GM18909 (cell line): ENCODE measurements at regions not wholly inside any gene's neighbourhood (a gene's known extent, or its start where the extent isn't known, plus 50 kb on each side); places are given as distances from the start of the nearest gene placed in this dataset.
"Not testable (repeated sequence)": the region's sequence is repeated elsewhere in the genome, so short reads cannot be mapped to it uniquely, and the experiment has no call there.

Experiments
- ATAC-seq: cut with Tn5 transposase; IDR thresholded peaks from one replicate; pipeline ENCODE4 v1.9.1; 2021; ENCODE audit warnings: mild to moderate bottlenecking; ENCODE audit not compliant: unreplicated experiment, poor library complexity

DNA sequence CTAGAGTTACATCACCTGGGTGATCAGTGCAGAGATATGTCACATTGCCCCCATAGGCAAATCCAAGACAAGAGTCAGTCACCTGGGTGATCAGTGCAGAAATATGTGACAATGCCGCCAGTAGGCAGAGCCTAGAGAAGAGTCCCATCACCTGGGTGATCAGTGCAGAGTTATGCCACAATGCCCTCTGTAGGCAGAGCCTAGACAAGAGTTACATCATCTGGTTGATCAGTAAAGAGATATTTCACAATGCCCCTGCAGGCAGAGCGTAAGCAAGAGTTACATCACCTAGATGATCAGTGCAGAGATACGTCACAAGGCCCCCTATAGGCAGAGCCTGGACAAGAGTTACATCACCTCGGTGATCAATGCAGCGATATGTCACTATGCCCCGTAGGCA is 63.3 kb upstream of the FRG2B start:
- ATAC-seq = not testable (repeated sequence)

DNA sequence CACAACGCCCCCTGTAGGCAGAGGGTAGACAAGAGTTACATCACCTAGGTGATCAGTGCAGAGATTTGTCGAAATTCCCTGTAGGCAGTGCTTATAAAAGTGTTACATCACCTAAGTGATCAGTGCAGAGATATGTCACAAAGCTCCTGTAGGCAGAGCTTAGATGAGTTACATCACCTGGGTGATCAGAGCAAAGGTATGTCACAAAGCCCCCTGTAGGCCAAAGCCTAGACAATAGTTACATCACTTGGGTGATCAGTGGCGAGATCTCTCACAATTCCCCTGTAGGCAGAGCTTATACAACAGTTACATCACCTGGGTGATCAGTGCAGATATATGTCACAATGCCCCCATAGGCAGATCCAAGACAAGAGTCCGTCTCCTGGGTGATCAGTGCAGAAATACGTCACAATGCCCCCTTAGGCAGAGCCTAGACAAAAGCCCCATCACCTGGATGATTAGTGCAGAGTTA is 61.9 kb upstream of the FRG2B start:
- ATAC-seq = peak; percentile 35

- ATAC-seq = peak; percentile 66
Measured at GRCh38 chr10:133687689-133688440, 61.3 kb upstream of the FRG2B start.

DNA sequence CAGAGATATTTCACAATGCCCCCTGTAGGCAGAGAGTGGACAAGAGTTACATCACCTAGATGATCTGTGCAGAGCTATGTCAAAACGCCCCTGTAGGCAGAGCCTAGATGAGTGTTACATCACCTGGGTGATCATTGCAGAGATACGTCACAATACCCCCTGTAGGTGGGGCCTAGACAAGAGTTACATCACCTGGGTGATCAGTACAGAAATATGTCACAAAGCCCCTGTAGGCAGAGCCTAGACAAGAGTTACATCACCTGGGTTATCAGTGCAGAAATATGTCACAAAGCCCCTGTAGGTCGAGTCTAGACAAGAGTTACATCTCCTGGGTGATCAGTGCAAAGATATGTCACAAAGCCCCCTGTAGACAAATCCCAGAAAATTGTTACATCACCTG is 60.4 kb upstream of the FRG2B start:
- ATAC-seq = not testable (repeated sequence)
